ENCODE measurements at regions not wholly inside any gene's neighbourhood (a gene's known extent, or its start where the extent isn't known, plus 50 kb on each side); places are given as distances from the start of the nearest gene placed in this dataset.

GRCh38 chr13:50144246-50145160, 129.3 kb downstream of the KCNRG start:
- TF ChIP-seq CTCF (IDR thresholded peaks at IDR 0.05) (no peak), POLR2A (IDR thresholded peaks at IDR 0.05) (no peak)

All from vagina (tissue), 2 donors.